GM19324 (cell line): ENCODE measurements at regions not wholly inside any gene's neighbourhood (a gene's known extent, or its start where the extent isn't known, plus 50 kb on each side); places are given as distances from the start of the nearest gene placed in this dataset.

Experiments used
- ATAC-seq: cut with Tn5 transposase; IDR thresholded peaks from one replicate; pipeline ENCODE4 v1.9.1; 2021; ENCODE audit warnings: mild to moderate bottlenecking, moderate library complexity; ENCODE audit not compliant: unreplicated experiment, low FRiP score

DNA sequence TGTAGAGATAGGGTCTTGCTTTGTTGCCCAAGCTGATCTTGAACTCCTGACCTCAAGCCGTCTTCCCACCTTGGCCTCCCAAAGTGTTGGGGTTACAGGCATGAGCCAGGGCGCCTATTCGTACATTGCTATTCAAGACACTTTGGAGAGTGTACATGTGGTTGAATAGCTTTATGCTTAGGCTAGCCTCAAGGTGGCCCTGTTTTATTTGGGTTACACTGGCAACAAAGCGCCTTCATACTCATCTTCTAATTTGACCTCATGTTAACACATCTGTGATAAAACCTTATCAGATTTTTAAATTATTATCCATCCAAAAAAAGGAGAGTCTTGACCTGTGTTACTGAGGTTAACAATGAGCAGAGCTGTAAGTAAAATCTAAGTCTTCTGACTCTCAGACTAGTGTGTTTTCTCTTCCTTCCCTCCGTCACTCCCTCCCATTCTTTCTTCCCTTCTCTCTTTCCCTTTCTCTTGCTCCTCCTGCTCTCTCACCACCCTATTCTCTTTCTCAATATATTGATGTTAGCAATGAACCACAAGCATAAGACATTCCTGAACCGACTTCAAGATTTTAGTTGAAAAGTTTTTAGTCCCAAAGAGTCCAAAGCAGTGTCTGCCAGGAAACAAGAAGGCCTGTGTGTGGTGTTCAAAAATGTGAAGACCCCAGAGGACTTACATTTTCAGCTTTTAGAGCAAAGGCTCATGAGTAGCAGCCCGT, 603.7 kb upstream of the CFAP20DC start:
- no peak for ATAC-seq

DNA sequence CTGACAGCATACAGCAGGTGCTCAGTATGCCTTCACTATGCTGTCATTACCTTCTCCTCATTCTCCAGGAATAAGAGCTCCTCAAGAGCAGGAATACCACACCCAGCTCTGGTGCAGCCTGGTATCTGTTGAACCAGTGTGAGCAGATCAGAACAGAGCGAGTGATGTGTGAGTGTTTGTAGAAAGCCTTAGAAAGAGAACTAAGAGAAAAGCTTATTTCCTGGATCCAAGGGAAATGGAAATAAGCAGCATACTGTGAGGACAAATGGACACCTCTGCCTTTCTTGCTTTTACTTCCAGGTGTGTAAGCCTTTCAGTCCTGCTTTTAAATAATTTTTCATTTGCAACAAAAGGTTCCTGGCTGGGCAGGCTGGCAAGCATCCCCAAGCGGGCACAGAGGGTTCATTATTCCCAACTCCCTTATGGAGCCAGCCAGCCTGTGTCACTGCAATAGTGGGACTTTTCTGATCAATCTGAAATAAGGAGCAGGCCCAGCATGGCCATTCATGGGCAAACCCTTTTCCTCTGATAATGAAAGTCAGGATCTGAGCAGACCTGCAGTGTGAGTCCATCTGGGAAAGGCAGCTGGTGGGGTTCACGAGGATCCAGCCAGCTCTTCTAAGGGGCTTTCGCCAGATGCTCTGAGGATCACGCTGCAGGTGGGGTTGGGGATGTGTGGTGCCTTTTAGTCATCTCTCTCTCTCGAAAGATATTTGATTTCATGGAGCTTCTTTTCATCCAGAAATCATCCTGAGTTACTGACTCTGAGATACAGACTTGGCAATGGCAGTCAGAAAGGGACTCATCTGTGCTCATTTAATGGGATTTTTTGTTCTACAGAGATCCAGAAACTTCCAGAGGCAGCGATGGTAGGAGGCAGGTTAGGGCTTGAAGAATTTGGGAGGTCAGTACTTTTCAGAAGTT, 594.9 kb upstream of the CFAP20DC start:
- ATAC-seq: no peak

DNA sequence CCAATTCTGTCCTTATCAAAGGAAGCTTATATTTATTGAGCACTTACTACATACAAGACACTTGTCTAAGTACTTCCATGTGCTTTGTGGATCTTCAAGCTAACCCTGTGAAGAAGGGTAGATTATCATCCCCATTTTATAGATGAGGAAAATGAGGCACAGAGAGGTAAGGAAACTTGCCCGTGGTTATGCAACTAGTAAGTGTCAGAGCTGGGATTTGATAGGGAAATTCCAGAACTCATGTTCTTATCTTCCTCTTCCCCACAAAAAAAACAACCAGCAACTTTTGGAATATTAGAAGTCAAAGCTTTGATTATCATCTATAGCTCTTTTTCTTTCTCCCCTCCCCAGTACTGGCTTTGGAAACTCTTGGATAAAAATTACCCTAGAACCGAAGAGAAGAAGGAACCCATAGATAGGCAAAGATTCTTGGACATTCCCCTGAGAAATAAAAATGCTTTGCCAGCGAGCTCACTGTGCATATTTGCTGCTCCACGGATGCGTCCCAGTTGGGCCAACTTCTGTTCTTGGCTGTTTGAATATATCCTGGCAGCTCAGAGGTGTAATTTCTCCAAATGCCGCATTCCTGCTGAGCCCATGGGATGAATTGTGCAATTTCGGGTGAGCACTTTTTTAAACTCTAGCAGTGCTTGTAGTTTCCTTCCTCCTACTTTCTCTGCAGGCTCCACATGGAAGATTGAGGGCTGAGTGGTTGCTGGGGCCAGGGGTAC, 591.5 kb upstream of the CFAP20DC start:
- ATAC-seq: no peak

DNA sequence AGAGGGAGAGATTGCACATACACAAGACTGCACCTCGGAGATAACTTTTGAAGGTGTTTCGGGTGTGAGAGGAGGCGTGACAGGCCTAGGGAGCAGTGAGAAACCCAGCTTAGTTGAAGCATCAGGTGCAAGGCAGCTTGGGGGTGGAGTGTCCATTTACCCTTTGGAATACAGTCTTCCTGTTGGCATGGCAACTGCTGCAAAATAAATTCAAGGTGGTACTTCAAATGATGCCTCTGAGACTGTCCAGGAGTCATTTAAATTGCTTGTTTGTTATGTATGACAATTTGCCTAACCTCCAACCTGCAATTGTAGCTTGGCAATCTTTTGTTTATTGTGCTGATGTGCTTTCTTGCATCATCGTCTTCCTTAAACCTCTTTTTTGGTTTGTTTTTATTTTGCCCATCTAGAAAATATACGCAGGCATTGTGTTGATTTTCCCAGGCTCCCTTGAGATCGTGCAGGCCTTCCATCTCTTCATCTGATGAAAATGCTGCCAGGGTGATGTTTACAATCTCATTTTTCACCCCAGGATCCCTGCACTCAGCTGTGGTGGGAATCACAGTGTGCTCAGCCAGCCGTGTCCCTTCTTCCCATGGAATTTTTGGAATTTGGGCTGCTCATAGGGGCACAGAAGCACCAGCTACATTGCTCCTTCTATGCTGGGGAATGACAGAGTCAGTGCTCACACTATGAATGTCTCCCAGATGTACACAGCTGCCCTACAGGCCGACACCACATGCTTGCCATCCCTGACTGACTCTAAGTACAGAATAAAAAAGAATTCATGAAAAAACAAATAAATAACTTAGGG, 583.1 kb upstream of the CFAP20DC start:
- no peak for ATAC-seq

DNA sequence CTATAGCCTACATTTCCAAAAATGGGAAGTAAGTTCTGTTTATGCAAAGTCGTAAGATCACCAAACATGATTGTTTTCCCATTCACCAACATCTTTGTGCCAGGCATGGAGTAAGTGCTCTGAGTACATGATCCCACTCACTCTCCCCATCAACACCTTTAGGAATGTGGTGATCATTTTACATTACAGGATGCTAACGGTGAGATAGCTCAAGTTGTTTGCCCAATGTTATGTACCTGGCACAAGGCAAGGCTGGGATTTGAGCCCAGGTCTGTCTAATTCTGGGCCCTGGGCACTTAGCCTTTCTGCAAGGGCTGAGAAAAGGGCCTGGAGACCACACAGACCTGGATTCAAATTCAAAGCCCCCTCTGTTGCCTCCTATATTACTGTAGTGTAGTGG, 581.7 kb upstream of the CFAP20DC start:
- ATAC-seq: no peak

DNA sequence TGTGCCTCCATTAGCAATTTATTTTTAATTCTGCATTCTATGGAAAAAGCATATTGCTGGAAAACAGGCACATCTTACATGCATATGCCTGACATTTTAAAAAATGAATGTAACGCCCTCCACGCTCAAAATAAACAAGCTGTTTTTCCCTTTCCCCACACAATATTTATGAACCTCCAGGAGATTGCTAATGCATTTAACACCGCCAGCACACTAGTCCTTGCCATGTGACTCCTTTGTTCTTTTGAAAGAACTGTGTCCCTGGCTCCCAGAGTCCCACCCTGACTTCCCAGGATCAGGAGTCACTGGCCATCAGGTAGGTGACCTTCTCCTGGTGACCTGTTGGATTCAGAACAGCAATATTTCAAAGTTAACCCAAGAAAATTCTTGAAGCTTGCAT, 571.2 kb upstream of the CFAP20DC start:
- no peak for ATAC-seq

DNA sequence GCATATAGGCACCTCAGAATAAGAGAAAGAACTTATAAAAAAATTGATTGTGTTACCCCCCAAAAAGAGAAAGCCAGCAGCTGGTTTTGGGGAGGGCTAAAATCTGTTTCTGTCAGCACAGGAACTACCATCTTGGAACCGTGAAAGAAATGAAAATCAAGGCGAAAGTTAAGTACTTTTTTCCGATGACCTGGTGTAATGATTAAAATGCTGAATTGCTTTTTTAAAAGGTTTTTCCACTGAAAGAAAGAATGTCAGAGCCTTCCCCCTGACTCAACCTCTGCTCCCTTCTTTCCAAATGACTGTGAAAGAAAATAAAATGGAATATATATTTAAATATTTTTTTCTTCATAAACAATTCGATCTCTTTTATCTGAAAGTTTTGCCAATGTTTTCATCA, 570.5 kb upstream of the CFAP20DC start:
- ATAC-seq: no peak

DNA sequence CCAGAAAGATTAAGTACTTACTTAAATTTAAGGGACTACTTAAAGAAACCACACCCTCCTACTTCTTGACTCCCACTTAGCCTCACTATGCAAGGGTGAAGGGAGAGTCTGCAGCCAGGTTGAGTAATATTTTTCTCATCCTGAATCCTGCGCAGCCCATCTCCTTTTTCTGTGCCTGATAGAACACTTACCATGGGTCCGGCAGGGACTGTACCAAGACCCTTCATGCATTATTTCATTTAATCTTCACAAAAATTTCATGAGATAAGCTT, 562.6 kb upstream of the CFAP20DC start:
- no peak for ATAC-seq

DNA sequence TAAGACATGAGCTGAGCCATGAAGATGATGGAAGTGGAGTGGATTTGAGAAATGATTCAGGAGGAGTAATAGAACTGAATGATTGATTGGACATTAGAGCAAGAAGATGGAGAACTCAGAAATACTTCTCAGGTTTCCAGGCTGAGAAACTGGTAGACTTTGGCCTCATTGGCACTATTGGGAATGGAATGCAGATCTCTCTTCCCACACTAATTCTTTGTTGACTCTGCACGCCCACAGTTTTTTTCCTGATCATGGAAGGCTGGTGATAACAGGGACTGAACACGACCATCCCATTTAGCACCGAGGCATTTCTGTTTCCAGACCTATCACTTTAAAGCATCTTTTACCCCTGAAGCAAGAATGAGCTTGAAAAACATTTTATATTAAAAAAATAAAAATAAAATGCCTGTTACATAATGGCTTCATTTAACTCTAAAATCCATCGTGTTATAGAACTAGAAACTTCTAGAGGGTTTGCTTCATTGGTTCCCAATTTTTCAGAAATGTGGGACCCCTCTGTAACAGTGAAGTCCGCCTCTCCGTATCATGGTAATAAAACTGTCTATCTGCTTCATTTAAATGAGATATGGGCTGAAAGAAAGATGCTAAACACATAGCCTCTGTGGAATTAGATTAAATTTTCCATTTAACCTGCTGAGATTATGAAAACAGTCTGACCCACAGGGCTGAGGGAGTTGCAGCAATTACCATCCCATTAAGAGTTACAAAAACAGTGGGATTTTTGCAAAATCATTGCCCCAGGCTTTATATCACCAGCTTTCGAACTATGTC, 562.0 kb upstream of the CFAP20DC start:
- ATAC-seq: no peak

DNA sequence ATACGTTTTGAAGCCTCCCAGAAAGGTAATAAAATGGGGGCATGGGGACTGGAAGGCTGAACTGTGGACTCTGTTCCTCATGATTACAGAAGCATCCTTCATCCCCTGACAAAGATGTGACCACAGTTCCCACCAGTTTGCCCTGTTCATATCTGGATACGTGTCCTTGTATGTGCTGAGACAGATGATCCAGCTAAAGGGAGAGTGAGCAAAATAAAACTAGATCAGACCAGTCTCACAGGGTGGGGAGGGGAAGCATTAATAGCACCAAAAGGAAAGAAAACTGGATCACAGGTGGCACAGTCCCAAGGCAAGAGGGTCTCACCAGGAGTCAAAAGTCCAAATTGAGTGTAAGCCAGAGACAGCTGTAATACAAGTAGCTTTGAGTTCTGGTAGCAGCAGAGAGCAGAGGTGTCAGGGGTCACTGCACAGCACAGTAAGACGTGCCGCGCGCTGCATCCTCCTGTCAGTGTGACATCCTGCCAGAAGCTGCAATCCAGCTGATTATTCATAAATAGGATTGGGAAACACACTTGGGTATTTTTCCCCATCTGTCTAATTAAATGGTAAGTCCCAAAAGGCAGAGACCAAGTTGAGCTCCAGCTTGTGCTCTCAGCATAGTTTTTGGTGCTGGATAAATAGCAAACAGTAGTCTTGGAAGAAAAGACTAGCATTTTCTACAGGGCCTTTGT, 560.0 kb upstream of the CFAP20DC start:
- no peak for ATAC-seq

DNA sequence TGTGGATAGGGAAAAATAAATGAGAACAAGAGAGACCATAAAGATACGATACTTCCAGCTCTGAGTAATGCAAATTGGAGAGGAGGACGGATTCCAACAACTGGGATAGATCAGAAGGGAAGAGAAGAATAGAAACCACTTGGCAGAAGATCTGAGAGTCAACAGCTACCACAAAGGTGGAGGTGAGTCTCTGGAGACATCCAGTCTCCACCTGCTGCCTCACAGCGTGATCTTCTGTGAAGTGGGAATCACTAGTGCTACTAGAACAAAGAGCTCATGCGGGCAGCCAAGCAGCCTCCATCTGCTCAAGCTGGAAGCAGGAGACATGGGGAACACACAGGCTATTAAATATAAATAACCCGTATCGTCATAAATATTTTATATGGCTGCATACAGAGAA, 558.5 kb upstream of the CFAP20DC start:
- no peak for ATAC-seq

DNA sequence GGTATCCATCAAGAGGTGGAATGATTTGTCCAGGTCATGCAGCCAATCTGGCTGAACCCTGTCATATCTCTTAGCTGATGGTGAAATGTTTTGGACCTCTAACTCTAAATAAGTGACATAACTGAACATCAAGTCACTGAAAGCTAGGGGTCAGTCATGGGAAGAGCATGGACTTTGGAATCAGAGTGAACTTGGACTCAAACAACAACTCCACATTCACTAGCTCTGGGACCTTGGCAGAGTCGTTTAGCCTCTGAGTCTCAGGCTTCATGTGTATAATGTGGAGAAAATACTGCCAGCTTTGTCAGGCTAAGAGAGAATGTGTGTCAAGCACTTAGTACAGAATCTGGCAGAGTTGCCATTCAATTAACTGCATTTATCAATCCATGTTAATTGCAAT, 557.8 kb upstream of the CFAP20DC start:
- ATAC-seq: no peak

DNA sequence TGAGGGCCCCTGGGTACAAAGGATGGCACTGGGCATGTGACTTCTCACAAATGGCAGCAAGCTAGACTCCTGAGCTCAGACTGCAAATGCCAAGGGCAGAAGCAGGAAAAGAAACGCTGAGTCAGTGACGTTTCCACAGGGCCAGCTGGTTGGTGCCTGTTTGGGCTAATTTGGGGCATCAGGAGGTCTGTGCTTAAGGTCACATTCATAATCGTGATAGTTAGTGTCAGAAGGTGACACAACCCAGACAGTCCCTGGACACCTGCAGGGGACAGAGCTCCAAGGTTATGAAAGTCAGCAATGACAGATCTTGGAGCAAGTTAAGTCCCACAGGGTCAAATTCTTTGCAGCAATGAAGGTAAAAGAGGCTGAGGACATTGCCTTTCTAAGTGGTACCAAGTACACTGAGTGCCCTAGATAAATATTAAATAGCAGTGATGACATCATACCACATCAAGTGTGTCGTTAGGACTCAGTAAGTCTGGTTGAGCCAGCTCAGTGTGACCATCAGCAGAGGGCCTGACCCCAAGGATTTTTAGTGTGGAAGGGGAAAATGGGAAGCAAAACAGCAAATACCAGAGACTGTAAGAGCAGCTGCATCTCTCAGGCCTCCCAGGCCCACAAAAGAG, 556.9 kb upstream of the CFAP20DC start:
- no peak for ATAC-seq

DNA sequence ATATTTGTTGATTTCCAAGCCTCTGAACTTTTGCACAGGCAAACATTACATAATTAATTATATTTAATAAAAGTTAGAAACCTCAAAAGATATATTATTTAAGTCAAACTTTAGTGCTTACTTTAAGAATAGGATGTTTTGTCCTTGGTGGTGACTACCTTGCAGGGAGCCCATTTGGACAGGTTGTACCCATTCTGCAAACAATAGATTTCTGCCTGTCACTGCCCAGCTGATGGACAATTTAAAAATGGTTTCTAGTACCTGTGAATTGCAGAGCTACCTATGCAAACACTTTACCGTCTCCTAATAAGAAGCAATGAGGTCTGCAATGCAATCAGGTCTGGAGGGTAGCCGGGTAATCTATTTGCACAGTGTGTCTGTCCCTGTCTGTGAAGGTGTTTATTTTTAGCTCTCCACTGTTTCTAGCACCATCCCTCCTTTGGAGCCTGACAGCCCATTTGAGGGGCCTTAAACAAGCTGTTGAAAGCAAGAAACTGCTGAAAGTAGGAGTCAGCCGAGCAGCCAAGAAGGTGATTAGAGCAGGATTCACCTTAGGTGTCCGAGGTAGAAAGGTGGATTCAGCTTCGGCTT, 556.2 kb upstream of the CFAP20DC start:
- ATAC-seq: no peak

DNA sequence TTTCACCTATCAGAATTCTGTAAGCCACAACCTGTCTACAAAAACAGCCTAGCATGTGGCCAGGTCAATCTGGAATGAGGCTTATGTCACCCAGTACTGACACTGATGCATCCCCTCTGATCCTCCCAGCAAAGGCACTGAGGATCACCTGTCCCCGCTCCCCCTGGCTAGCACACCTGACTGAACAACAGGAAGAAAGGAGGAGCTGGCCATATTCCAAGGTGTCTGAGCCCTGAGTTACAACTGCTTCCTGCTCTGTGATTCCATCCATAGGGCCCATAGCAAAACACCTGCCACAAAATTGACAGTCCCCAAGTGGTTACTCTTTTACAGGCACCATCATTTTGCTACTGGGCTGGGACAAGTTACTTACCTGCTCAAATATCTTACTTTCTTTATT, 555.5 kb upstream of the CFAP20DC start:
- no peak for ATAC-seq

DNA sequence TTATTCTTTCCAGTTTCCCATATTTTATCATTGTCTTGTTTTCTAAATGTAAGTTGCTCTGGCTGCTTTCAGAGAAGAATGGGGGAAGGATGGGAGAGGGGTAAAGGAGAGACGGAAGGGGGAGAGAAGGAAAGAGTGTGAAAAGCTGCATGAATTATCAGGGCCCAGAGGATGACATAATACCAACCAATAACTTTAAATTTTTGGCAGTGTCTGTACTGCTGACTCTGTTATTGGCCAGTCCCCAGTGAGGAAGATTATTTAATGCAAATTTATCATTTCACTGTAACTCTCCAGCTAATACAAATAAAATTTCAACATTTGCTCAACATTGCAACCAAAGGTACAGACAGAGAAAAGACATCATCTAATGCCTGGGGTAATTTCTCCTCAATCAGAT, 551.7 kb upstream of the CFAP20DC start:
- no peak for ATAC-seq

DNA sequence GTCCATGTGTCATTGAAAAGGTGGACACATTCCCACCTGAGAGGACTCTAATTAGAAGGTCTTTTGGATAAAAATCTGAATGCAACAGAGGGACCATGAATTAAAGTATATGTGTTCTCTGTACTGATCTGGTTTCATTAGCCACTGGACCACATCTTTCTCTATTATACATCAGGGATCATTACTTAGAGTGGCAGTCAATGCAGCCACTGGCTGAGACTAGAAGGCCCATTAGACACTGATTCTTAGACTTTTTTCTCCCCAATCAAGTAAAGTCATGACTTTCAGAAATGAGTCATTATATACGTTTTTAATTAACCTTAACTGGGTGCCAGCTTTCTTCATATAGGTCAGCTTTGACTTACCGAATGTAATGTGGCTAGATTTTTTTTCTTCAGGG, 550.8 kb upstream of the CFAP20DC start:
- no peak for ATAC-seq

DNA sequence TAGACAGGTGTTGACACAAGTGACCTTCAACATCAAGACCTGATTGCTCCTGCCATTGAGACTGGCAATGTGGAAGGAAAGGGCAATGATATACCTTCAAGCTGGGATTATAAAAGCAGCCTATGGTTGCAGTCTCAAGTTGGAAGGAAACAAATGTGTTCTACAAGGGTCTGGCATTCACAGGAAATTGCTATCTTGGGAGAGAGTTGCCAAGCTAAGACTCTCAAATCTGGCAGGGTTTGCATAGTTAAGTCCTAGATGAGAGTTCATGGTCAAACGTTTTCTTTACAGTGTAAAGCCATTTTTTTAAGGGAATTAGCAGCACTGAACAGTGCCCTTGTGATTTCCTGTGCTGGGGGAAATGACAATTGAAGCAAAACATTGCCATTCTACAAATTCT, 546.9 kb upstream of the CFAP20DC start:
- no peak for ATAC-seq

DNA sequence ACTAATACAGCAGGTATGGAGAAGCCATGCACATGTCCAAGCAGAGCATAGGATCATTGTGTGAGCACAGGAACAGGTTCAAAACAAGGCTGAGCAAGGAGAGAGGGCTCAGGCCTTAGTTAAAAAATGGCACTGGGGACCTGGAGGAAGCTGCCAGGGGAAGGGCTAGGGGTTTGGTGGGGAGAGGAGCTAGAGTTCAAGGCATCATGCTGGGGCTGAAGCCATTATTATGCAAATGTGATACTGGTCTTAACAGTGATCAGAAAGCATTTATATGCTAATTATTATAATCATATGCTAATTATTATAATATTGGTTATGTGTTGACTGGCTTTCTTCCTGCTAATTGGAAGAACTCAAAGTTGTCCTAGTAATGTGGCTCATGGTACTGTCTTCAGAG, 546.0 kb upstream of the CFAP20DC start:
- ATAC-seq: no peak
